ENCODE measurements at regions not wholly inside any gene's neighbourhood (a gene's known extent, or its start where the extent isn't known, plus 50 kb on each side); places are given as distances from the start of the nearest gene placed in this dataset.

GRCh38 chrX:69287095-69287494 lies 121.8 kb upstream of the PJA1 start:
- DNase-seq (ENCODE audit: low read depth), result no peak

GRCh38 chrX:69286565-69286906 lies 121.3 kb upstream of the PJA1 start:
- TF ChIP-seq CTCF (IDR thresholded peaks at IDR 0.05; ENCODE audit: insufficient read depth, low read length, severe bottlenecking), result no peak
- no peak for FAIRE-seq
- DNase-seq (ENCODE audit: low read depth), result no peak
- Histone ChIP-seq H3K4me3 (ENCODE audit: low read depth, low read length) (no peak overlapping the region), H3K36me3 (ENCODE audit: control insufficient read depth, insufficient read depth, low read length) (no peaks in the 10 kb centered on the region), H3K27me3 (ENCODE audit: control insufficient read depth, insufficient read depth, low read length) (no peaks in the 10 kb centered on the region)

More at GRCh38 chrX:69287095-69287494, 121.8 kb upstream of the PJA1 start:
- no peak for TF ChIP-seq CTCF (IDR thresholded peaks at IDR 0.05; ENCODE audit: insufficient read depth, low read length, severe bottlenecking)
- Histone ChIP-seq H3K27me3 (ENCODE audit: control insufficient read depth, insufficient read depth, low read length) (no peaks in the 10 kb centered on the region), H3K4me3 (ENCODE audit: low read depth, low read length) (no peak overlapping the region), H3K36me3 (ENCODE audit: control insufficient read depth, insufficient read depth, low read length) (no peaks in the 10 kb centered on the region)
- FAIRE-seq, result no peak

- FAIRE-seq (no peak), DNase-seq (ENCODE audit: low read depth) (no peak)
- peak; percentile 75 for TF ChIP-seq CTCF (IDR thresholded peaks at IDR 0.05; ENCODE audit: insufficient read depth, low read length, severe bottlenecking)
- no peaks in the 10 kb centered on the region for H3K36me3 ChIP-seq (ENCODE audit: control insufficient read depth, insufficient read depth, low read length)
- no peaks in the 10 kb centered on the region for H3K27me3 ChIP-seq (ENCODE audit: control insufficient read depth, insufficient read depth, low read length)
- H3K4me3 ChIP-seq (ENCODE audit: low read depth, low read length), result peak overlapping the region; percentile 33
Measured at GRCh38 chrX:69285881-69286564, 120.8 kb upstream of the PJA1 start.

GRCh38 chrX:69285401-69285877 lies 120.2 kb upstream of the PJA1 start:
- FAIRE-seq (no peak), DNase-seq (ENCODE audit: low read depth) (peak; percentile 33)
- Histone ChIP-seq H3K4me3 (ENCODE audit: low read depth, low read length) (peak overlapping the region; percentile 33), H3K27me3 (ENCODE audit: control insufficient read depth, insufficient read depth, low read length) (no peaks in the 10 kb centered on the region), H3K36me3 (ENCODE audit: control insufficient read depth, insufficient read depth, low read length) (no peaks in the 10 kb centered on the region)
- TF ChIP-seq CTCF (IDR thresholded peaks at IDR 0.05; ENCODE audit: insufficient read depth, low read length, severe bottlenecking), result no peak

GRCh38 chrX:69284491-69284890 lies 119.2 kb upstream of the PJA1 start:
- DNase-seq (ENCODE audit: low read depth) (no peak), FAIRE-seq (no peak)
- Histone ChIP-seq H3K27me3 (ENCODE audit: control insufficient read depth, insufficient read depth, low read length) (no peaks in the 10 kb centered on the region), H3K4me3 (ENCODE audit: low read depth, low read length) (no peak overlapping the region), H3K36me3 (ENCODE audit: control insufficient read depth, insufficient read depth, low read length) (no peaks in the 10 kb centered on the region)
- no peak for TF ChIP-seq CTCF (IDR thresholded peaks at IDR 0.05; ENCODE audit: insufficient read depth, low read length, severe bottlenecking)
